OCI-LY3 (cell line): ENCODE measurements at regions not wholly inside any gene's neighbourhood (a gene's known extent, or its start where the extent isn't known, plus 50 kb on each side); places are given as distances from the start of the nearest gene placed in this dataset.
"Not testable (repeated sequence)": the region's sequence is repeated elsewhere in the genome, so short reads cannot be mapped to it uniquely, and the experiment has no call there.

ENCODE experiments used
- H2AFZ ChIP-seq: fragments of 200-600, 300-600 bp; shearing (Covaris generic); 2 replicates; pipeline ENCODE4 v1.6.0; 2014; ENCODE audit warnings: antibody characterized with exemption, low read depth, low read length
- H3K27ac ChIP-seq: fragments of 200-600, 300-600 bp; sonication (generic); 2 replicates; pipeline ENCODE4 v1.5.1; 2014; ENCODE audit warnings: mild to moderate bottlenecking, low read length, moderate library complexity, mixed read lengths
- H3K27me3 ChIP-seq: fragments of 200-600, 300-600 bp; sonication (generic); 2 replicates; pipeline ENCODE4 v1.6.1; 2014; ENCODE audit warnings: low read depth, low read length, mixed read lengths
- H3K36me3 ChIP-seq: fragments of 200-600, 300-600 bp; sonication (generic); replicated peaks from 2 replicates; pipeline ENCODE3; 2014; ENCODE audit warnings: low read depth, low read length, mixed read lengths
- H3K4me1 ChIP-seq: fragments of 300-600, 200-600 bp; sonication (generic); 2 replicates; pipeline ENCODE4 v1.6.1; 2014; ENCODE audit warnings: low read length, mixed read lengths
- H3K4me2 ChIP-seq: fragments of 200-600, 300-600 bp; sonication (generic); 2 replicates; pipeline ENCODE4 v1.6.1; 2014; ENCODE audit warnings: low read length, mixed read lengths
- H3K4me3 ChIP-seq: fragments of 300-600, 200-600 bp; sonication (generic); 2 replicates; pipeline ENCODE4 v1.5.1; 2014; ENCODE audit warnings: antibody characterized with exemption, mild to moderate bottlenecking, low read length, moderate library complexity
- H3K79me2 ChIP-seq: fragments of 300-600, 200-600 bp; shearing (Covaris generic); 2 replicates; pipeline ENCODE4 v1.6.1; 2014; ENCODE audit warnings: mild to moderate bottlenecking, low read length, mixed read lengths
- H3K9ac ChIP-seq: fragments of 300-600, 200-600 bp; shearing (Covaris generic); 2 replicates; pipeline ENCODE4 v1.6.0; 2014; ENCODE audit warnings: mild to moderate bottlenecking, low read length, moderate library complexity
- H3K9me3 ChIP-seq: fragments of 200-600, 300-600 bp; shearing (Covaris generic); 2 replicates; pipeline ENCODE4 v1.6.1; 2014; ENCODE audit warnings: low read length, mixed read lengths; ENCODE audit not compliant: insufficient read depth
- H4K20me1 ChIP-seq: fragments of 200-600, 300-600 bp; sonication (generic); 2 replicates; pipeline ENCODE4 v1.6.1; 2016; ENCODE audit warnings: low read length, mixed read lengths; ENCODE audit not compliant: insufficient read depth
- EZH2phosphoT487 ChIP-seq: fragments of 200-600 bp; shearing (Covaris generic); IDR thresholded peaks from 2 replicates; pipeline ENCODE4 v1.6.1; 2018; ENCODE audit warnings: antibody characterized with exemption, mixed run types, low read depth
- TF ChIP-seq, protein P1 (sequence below): fragments of 200-600, 300-600 bp; sonication (generic); IDR thresholded peaks from 2 replicates; pipeline ENCODE4 v1.5.1; 2014; ENCODE audit warnings: antibody characterized with exemption, low read length, low read depth

DNA sequence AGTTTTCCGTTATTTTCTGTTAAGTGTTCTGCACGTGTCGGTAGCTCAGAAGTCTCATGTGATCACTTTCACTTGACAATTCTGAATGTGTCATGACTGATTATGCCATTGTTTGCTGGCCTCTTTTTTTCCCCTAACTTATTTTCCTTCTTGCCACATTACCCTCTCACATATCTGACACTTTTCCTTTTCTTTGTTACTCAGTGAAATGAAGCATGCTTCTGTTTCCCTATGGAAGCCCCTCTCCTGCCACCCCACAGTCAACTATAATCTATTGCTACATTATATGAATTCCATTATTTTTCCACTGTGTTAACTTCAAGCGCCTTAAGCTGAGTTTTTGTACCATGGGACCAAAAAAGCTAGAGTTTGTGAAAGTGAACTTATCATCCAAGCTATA, 531.6 kb upstream of the HS3ST5 start:
- no peak overlapping the region for H3K27ac ChIP-seq
- no peak for TF ChIP-seq EZH2phosphoT487
- TF ChIP-seq, protein P1, sequence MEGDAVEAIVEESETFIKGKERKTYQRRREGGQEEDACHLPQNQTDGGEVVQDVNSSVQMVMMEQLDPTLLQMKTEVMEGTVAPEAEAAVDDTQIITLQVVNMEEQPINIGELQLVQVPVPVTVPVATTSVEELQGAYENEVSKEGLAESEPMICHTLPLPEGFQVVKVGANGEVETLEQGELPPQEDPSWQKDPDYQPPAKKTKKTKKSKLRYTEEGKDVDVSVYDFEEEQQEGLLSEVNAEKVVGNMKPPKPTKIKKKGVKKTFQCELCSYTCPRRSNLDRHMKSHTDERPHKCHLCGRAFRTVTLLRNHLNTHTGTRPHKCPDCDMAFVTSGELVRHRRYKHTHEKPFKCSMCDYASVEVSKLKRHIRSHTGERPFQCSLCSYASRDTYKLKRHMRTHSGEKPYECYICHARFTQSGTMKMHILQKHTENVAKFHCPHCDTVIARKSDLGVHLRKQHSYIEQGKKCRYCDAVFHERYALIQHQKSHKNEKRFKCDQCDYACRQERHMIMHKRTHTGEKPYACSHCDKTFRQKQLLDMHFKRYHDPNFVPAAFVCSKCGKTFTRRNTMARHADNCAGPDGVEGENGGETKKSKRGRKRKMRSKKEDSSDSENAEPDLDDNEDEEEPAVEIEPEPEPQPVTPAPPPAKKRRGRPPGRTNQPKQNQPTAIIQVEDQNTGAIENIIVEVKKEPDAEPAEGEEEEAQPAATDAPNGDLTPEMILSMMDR, result no peak

DNA sequence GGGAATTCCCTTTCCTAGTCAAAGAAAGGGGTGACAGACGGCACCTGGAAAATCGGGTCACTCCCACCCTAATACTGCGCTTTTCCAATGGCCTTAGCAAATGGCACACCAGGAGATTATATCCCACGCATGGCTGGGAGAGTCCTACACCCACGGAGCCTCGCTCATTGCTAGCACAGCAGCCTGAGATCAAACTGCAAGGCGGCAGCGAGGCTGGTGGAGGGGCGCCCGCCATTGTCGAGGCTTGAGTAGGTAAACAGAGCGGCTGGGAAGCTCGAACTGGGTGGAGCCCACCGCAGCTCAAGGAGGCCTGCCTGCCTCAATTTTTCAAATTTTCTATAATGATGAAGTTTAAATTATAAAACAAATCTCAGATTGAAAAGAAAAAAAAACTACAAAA, 522.7 kb upstream of the HS3ST5 start:
- not testable (repeated sequence) for H4K20me1 ChIP-seq, H3K9me3 ChIP-seq, H3K9ac ChIP-seq, H3K27me3 ChIP-seq, H3K4me2 ChIP-seq, H3K27ac ChIP-seq, H3K36me3 ChIP-seq, H2AFZ ChIP-seq, H3K79me2 ChIP-seq, H3K4me3 ChIP-seq, H3K4me1 ChIP-seq

More for the DNA sequence above, 531.6 kb upstream of the HS3ST5 start:
- Histone ChIP-seq H3K9me3 (no peaks in the 10 kb centered on the region), H3K9ac (no peak overlapping the region), H3K36me3 (no peaks in the 10 kb centered on the region), H2AFZ (no peak overlapping the region), H3K79me2 (no peaks in the 10 kb centered on the region), H3K4me2 (no peak overlapping the region), H3K4me1 (no peaks in the 10 kb centered on the region), H3K4me3 (no peak overlapping the region), H3K27me3 (no peaks in the 10 kb centered on the region), H4K20me1 (no peaks in the 10 kb centered on the region; the same call in 1 of the 2 replicates)

DNA sequence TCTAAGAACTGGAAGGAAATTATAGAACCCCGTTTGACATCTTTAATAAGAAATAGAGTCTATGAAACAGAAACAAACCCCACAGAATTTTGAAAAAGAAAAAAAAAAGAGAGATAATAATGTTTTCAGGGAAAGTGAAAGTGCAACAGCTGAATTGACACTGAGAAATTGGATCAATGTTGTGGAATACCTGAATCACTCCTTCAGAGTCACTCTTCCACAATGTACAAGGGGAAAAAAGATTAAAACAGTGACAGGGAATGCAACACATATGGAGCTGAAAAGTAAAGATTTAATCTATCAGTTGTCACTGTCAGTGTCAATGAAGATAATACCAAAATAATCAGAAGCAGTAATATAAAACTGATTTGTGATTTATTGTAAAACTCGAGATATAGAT, 520.8 kb upstream of the HS3ST5 start:
- no peaks in the 10 kb centered on the region for H3K9me3 ChIP-seq
- peaks cover 4% of the 10 kb centered on the region for H3K36me3 ChIP-seq
- H3K9ac ChIP-seq, result no peak overlapping the region
- TF ChIP-seq, protein P1, result no peak
- no peak for TF ChIP-seq EZH2phosphoT487
- H3K4me2 ChIP-seq, result no peak overlapping the region
- H3K4me3 ChIP-seq, result no peak overlapping the region
- H3K79me2 ChIP-seq, result no peaks in the 10 kb centered on the region
- no peak overlapping the region for H2AFZ ChIP-seq
- H3K4me1 ChIP-seq, result 0 out of 2 replicates have a peak, but pooled peaks cover 4% of the 10 kb centered on the region
- no peaks in the 10 kb centered on the region for H4K20me1 ChIP-seq
- no peaks in the 10 kb centered on the region for H3K27me3 ChIP-seq
- no peak overlapping the region for H3K27ac ChIP-seq

DNA sequence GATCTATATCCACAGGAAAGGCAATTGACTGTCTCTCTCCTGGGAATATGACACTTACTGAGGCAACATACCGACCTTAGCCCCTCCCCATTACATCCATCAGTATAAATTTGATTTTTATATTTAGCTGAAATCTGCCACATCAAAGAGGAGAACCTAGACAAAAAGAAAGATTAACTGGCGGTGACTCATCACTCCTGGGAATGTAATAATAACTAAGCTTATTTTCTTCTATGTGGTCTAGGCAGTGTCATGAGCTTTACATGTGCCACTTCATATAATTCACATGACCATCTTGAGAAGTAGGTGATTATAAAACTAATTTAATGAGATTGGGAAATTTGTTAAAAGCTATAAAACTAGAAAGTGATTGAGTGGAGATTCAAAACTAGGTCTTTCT, 520.0 kb upstream of the HS3ST5 start:
- TF ChIP-seq, protein P1, result no peak
- no peak for TF ChIP-seq EZH2phosphoT487
- H3K4me1 ChIP-seq, result 0 out of 2 replicates have a peak, but pooled peaks cover 4% of the 10 kb centered on the region
- H3K36me3 ChIP-seq, result peaks cover 4% of the 10 kb centered on the region
- no peak overlapping the region for H3K27ac ChIP-seq
- H4K20me1 ChIP-seq, result no peaks in the 10 kb centered on the region
- no peak overlapping the region for H2AFZ ChIP-seq
- no peak overlapping the region for H3K4me2 ChIP-seq
- no peak overlapping the region for H3K4me3 ChIP-seq
- no peaks in the 10 kb centered on the region for H3K79me2 ChIP-seq
- no peak overlapping the region for H3K9ac ChIP-seq
- no peaks in the 10 kb centered on the region for H3K9me3 ChIP-seq
- no peaks in the 10 kb centered on the region for H3K27me3 ChIP-seq

DNA sequence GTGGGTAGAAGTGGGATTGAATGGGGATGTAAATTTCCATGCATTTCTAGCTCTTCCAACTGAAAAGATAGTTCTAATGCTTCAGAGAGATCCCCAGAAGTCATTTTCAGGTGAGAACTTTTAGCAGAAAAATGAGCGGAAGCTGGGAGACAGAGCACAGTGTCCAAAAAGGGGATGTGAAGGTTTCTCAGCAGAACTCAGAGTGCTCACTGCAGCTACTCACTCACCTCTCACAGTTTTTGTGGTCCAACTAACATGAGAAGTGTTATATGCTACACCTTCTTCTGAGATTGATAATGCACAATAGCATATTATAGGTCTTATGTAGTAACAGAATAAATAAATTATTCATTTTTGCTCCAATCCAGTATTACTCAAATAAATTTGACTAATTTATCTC, 519.2 kb upstream of the HS3ST5 start:
- H2AFZ ChIP-seq, result no peak overlapping the region
- no peaks in the 10 kb centered on the region for H3K79me2 ChIP-seq
- H3K9me3 ChIP-seq, result no peaks in the 10 kb centered on the region
- H3K36me3 ChIP-seq, result peaks cover 4% of the 10 kb centered on the region
- H3K4me2 ChIP-seq, result no peak overlapping the region
- H4K20me1 ChIP-seq, result no peaks in the 10 kb centered on the region
- H3K27ac ChIP-seq, result no peak overlapping the region
- H3K27me3 ChIP-seq, result no peaks in the 10 kb centered on the region
- no peak overlapping the region for H3K4me3 ChIP-seq
- H3K9ac ChIP-seq, result no peak overlapping the region
- H3K4me1 ChIP-seq, result 0 out of 2 replicates have a peak, but pooled peaks cover 4% of the 10 kb centered on the region
- TF ChIP-seq, protein P1, result no peak
- no peak for TF ChIP-seq EZH2phosphoT487
